HG02981 (cell line): ENCODE measurements at regions not wholly inside any gene's neighbourhood (a gene's known extent, or its start where the extent isn't known, plus 50 kb on each side); places are given as distances from the start of the nearest gene placed in this dataset.
"Not testable (repeated sequence)": the region's sequence is repeated elsewhere in the genome, so short reads cannot be mapped to it uniquely, and the experiment has no call there.

Source experiments
- ATAC-seq: cut with Tn5 transposase; IDR thresholded peaks from one replicate; pipeline ENCODE4 v1.9.1; 2021; ENCODE audit warnings: mild to moderate bottlenecking, moderate library complexity; ENCODE audit not compliant: unreplicated experiment

- ATAC-seq = not testable (repeated sequence)
Measured at GRCh38 chr15:20104551-20104950, 437.0 kb downstream of the GOLGA6L6 start.

GRCh38 chr15:20102862-20103261 is 438.7 kb downstream of the GOLGA6L6 start:
- ATAC-seq = not testable (repeated sequence)

GRCh38 chr15:20102209-20102608 is 439.4 kb downstream of the GOLGA6L6 start:
- not testable (repeated sequence) for ATAC-seq

- not testable (repeated sequence) for ATAC-seq
Measured at GRCh38 chr15:20101281-20101680, 440.3 kb downstream of the GOLGA6L6 start.

- ATAC-seq = not testable (repeated sequence)
Measured at GRCh38 chr15:20100604-20101270, 440.9 kb downstream of the GOLGA6L6 start.

GRCh38 chr15:20095699-20096303 is 445.8 kb downstream of the GOLGA6L6 start:
- ATAC-seq = not testable (repeated sequence)

GRCh38 chr15:20089541-20089940 is 452.1 kb downstream of the GOLGA6L6 start:
- not testable (repeated sequence) for ATAC-seq

- ATAC-seq = not testable (repeated sequence)
Measured at GRCh38 chr15:20084026-20084425, 457.6 kb downstream of the GOLGA6L6 start.

- ATAC-seq = not testable (repeated sequence)
Measured at GRCh38 chr15:20074082-20074481, 467.5 kb downstream of the GOLGA6L6 start.

GRCh38 chr15:20069043-20069442 is 472.6 kb downstream of the GOLGA6L6 start:
- ATAC-seq = not testable (repeated sequence)

- ATAC-seq = not testable (repeated sequence)
Measured at GRCh38 chr15:20066173-20066572, 475.4 kb downstream of the GOLGA6L6 start.

GRCh38 chr15:20065508-20065907 is 476.1 kb downstream of the GOLGA6L6 start:
- ATAC-seq = not testable (repeated sequence)

GRCh38 chr15:20063167-20063566 is 478.4 kb downstream of the GOLGA6L6 start:
- ATAC-seq = not testable (repeated sequence)

GRCh38 chr15:20060838-20061237 is 480.8 kb downstream of the GOLGA6L6 start:
- not testable (repeated sequence) for ATAC-seq

GRCh38 chr15:20056871-20057270 is 484.7 kb downstream of the GOLGA6L6 start:
- not testable (repeated sequence) for ATAC-seq

GRCh38 chr15:20055921-20056320 is 485.7 kb downstream of the GOLGA6L6 start:
- not testable (repeated sequence) for ATAC-seq

GRCh38 chr15:20048189-20048588 is 493.4 kb downstream of the GOLGA6L6 start:
- ATAC-seq = not testable (repeated sequence)

GRCh38 chr15:20045165-20045564 is 496.4 kb downstream of the GOLGA6L6 start:
- not testable (repeated sequence) for ATAC-seq

GRCh38 chr15:20040691-20041090 is 500.9 kb downstream of the GOLGA6L6 start:
- not testable (repeated sequence) for ATAC-seq

- ATAC-seq = not testable (repeated sequence)
Measured at GRCh38 chr15:20025040-20025439, 516.6 kb downstream of the GOLGA6L6 start.

- not testable (repeated sequence) for ATAC-seq
Measured at GRCh38 chr15:20022349-20022748, 519.3 kb downstream of the GOLGA6L6 start.

GRCh38 chr15:20021351-20021750 is 520.2 kb downstream of the GOLGA6L6 start:
- not testable (repeated sequence) for ATAC-seq
